GM19035 (cell line): ENCODE measurements at regions not wholly inside any gene's neighbourhood (a gene's known extent, or its start where the extent isn't known, plus 50 kb on each side); places are given as distances from the start of the nearest gene placed in this dataset.
A peak's percentile ranks its signal among the peaks of the same experiment; 100 is the strongest.
"Not testable (repeated sequence)": the region's sequence is repeated elsewhere in the genome, so short reads cannot be mapped to it uniquely, and the experiment has no call there.

Experiments
- ATAC-seq: cut with Tn5 transposase; IDR thresholded peaks from one replicate; pipeline ENCODE4 v1.9.1; 2021; ENCODE audit not compliant: unreplicated experiment

- ATAC-seq, result no peak
Observed at GRCh38 chr11:23453522-23453921, 593.2 kb upstream of the CCDC179 start.

GRCh38 chr11:23455321-23455891 is 595.1 kb upstream of the CCDC179 start:
- no peak for ATAC-seq

GRCh38 chr11:23457641-23458040 is 597.4 kb upstream of the CCDC179 start:
- ATAC-seq, result no peak

- ATAC-seq, result no peak
Observed at GRCh38 chr11:23471878-23472277, 611.6 kb upstream of the CCDC179 start.

GRCh38 chr11:23473782-23474181 is 613.5 kb upstream of the CCDC179 start:
- ATAC-seq, result no peak

GRCh38 chr11:23480736-23481135 is 620.5 kb upstream of the CCDC179 start:
- no peak for ATAC-seq

GRCh38 chr11:23484146-23484545 is 623.9 kb upstream of the CCDC179 start:
- ATAC-seq, result not testable (repeated sequence)

- ATAC-seq, result not testable (repeated sequence)
Observed at GRCh38 chr11:23484618-23485017, 624.3 kb upstream of the CCDC179 start.

- ATAC-seq, result no peak
Observed at GRCh38 chr11:23490557-23491235, 630.4 kb upstream of the CCDC179 start.

GRCh38 chr11:23494981-23495380 is 634.7 kb upstream of the CCDC179 start:
- ATAC-seq, result no peak

- no peak for ATAC-seq
Observed at GRCh38 chr11:23496340-23496739, 636.1 kb upstream of the CCDC179 start.

- no peak for ATAC-seq
Observed at GRCh38 chr11:23497040-23497439, 636.8 kb upstream of the CCDC179 start.

- ATAC-seq, result no peak
Observed at GRCh38 chr11:23502389-23502788, 642.1 kb upstream of the CCDC179 start.

GRCh38 chr11:23502826-23503225 is 642.6 kb upstream of the CCDC179 start:
- no peak for ATAC-seq

GRCh38 chr11:23509023-23509422 is 648.7 kb upstream of the CCDC179 start:
- ATAC-seq, result no peak

- no peak for ATAC-seq
Observed at GRCh38 chr11:23509821-23510220, 649.5 kb upstream of the CCDC179 start.

- ATAC-seq, result no peak
Observed at GRCh38 chr11:23519194-23519593, 658.9 kb upstream of the CCDC179 start.

GRCh38 chr11:23520226-23520960 is 660.1 kb upstream of the CCDC179 start:
- ATAC-seq, result no peak

- no peak for ATAC-seq
Observed at GRCh38 chr11:23536907-23537306, 676.6 kb upstream of the CCDC179 start.

GRCh38 chr11:23539556-23539955 is 679.3 kb upstream of the CCDC179 start:
- no peak for ATAC-seq

- ATAC-seq, result peak; percentile 96
Observed at GRCh38 chr11:23540101-23540561, 679.9 kb upstream of the CCDC179 start.

- ATAC-seq, result no peak
Observed at GRCh38 chr11:23542189-23542588, 681.9 kb upstream of the CCDC179 start.
